Suprapubic skin (tissue), 4 donors: ENCODE measurements at regions not wholly inside any gene's neighbourhood (a gene's known extent, or its start where the extent isn't known, plus 50 kb on each side); places are given as distances from the start of the nearest gene placed in this dataset.

Experiments
- EP300 ChIP-seq: sonication (generic); formaldehyde crosslinking; IDR thresholded peaks from one replicate; pipeline ENCODE4 v1.6.1; 2017; ENCODE audit warnings: antibody characterized with exemption
- POLR2A ChIP-seq, 2 donors: fragments of 450-650 bp; IDR thresholded peaks; one replicate each; pipeline ENCODE4 v1.6.1; 2017; ENCODE audit warnings: antibody characterized with exemption in 2 of 2, mild to moderate bottlenecking in 2 of 2, moderate library complexity in 2 of 2
- POLR2AphosphoS5 ChIP-seq, 3 donors: sonication (generic); formaldehyde crosslinking; IDR thresholded peaks; one replicate each; pipeline ENCODE4 v1.6.1; 2017; ENCODE audit warnings: antibody characterized with exemption in 3 of 3
- TF ChIP-seq, protein P1 (sequence below), 2 donors: fragments of 200-600 bp in 1 of 2; fragments of 450-650 bp in 1 of 2; sonication (generic) in 1 of 2; IDR thresholded peaks; one replicate each; pipeline ENCODE4 v1.5.1; 2016 to 2019; ENCODE audit warnings: antibody characterized with exemption in 2 of 2, mild to moderate bottlenecking in 1 of 2, moderate library complexity in 1 of 2

DNA sequence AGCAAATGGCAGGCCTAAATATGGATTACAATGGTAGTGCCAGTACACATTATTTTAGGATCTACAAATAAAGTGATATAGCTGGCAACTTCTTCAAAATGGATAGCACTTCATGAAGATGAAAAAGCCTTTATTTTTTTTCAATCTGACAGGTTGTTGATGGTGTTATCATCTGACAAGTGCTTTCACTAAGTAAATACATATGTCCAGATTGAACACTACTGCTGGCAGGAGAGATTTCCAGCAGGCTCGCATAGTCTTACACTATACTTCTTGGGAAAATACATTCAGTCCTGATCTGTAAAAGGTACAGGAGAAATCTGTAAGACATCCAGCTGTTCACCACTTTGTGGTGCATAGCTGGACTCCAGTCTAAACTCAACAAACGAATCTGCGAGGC, 50.9 kb upstream of the ALCAM start:
- TF ChIP-seq, protein P1, sequence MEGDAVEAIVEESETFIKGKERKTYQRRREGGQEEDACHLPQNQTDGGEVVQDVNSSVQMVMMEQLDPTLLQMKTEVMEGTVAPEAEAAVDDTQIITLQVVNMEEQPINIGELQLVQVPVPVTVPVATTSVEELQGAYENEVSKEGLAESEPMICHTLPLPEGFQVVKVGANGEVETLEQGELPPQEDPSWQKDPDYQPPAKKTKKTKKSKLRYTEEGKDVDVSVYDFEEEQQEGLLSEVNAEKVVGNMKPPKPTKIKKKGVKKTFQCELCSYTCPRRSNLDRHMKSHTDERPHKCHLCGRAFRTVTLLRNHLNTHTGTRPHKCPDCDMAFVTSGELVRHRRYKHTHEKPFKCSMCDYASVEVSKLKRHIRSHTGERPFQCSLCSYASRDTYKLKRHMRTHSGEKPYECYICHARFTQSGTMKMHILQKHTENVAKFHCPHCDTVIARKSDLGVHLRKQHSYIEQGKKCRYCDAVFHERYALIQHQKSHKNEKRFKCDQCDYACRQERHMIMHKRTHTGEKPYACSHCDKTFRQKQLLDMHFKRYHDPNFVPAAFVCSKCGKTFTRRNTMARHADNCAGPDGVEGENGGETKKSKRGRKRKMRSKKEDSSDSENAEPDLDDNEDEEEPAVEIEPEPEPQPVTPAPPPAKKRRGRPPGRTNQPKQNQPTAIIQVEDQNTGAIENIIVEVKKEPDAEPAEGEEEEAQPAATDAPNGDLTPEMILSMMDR (IDR thresholded peaks at IDR 0.05) = no peak
- TF ChIP-seq POLR2AphosphoS5 (IDR thresholded peaks at IDR 0.05) = no peak
- no peak for TF ChIP-seq EP300
- TF ChIP-seq POLR2A (IDR thresholded peaks at IDR 0.05) = no peak
